Stimulated activated CD4-positive, alpha-beta T cell treated with anti-CD3 and anti-CD28 coated beads, Interleukin-4, amount 100 ng/mL, for 1 hour (primary cell): ENCODE measurements at regions not wholly inside any gene's neighbourhood (a gene's known extent, or its start where the extent isn't known, plus 50 kb on each side); places are given as distances from the start of the nearest gene placed in this dataset.
"Not testable (repeated sequence)": the region's sequence is repeated elsewhere in the genome, so short reads cannot be mapped to it uniquely, and the experiment has no call there.

Experiments
- DNase-seq: peaks from one replicate; pipeline ENCODE4 v3.0.0-alpha.2; 2020

DNA sequence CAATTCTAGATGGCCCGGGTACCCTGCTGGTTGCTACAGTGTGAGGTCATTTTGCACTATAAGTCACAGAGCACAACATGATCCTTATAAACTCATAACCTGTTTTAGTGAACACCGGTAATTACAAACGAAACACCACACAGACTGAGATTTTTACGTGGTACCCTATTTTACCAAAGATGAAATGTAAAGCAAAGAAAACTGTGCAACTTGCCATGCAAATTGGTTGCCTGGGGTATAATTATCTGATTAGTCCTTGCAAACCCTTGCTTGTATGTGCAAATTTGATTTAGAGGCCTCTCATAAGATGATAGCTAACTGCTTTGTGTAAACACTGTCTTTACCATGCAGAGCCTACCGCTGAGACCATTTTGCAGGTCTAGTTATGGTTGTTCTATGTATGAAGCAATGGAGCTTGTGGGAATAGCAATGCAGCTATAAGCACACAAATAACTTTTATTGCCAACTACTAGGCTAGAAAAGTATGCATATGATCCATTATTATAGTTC is 372.1 kb upstream of the FAR2 start:
- no peak for DNase-seq

DNA sequence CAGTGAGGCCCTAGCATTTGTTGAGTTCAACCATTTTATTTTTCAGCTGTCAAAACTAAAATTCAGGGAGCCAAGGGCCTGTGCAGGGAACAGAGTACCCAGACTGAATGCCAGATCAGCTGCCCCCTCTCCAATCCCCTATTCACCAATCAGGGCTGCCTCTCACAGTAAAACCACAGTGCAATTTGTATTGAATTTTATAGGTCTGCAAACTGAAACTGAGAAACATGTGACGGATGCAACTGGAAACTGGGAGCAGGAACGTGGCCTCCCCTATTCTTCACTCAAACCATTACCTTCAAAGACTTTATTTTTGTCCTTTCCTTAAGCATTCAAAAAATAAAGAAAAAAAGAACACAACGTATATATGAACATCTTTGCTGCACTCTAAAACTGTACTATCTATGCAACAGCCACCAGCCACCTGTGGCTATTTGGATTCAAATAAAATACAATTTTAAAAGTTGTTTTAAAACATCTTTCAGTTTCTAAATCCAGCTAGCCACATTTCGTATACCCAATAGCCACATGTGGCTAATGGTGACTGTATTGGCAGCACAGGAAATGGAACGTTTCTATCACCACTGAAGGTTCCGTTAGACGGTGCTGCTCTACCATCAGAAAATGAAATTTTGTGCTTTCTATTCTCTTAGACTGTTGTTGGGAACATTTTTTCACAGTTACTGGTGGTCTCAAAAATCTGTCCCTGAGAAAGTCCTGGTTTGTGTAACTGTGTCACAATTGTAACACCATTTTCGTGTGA is 371.3 kb upstream of the FAR2 start:
- DNase-seq: no peak

DNA sequence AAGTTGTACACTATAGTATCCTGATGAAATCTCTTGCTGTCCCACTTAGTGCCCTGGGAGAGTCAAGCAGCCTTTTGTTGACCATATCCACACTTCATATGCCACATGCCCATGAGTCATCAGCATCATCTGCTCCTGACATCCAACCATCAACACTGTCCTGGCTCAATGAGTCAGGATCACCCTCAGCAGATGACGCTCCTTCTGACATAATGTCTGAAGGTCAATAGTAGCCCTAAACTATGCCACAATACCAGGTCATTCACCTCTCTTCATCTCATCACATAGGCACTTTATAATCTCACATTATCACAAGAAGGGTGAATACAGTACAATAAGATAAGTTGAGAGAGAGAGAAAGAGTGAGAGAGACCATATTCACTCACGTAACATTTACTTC is 369.0 kb upstream of the FAR2 start:
- DNase-seq: no peak

DNA sequence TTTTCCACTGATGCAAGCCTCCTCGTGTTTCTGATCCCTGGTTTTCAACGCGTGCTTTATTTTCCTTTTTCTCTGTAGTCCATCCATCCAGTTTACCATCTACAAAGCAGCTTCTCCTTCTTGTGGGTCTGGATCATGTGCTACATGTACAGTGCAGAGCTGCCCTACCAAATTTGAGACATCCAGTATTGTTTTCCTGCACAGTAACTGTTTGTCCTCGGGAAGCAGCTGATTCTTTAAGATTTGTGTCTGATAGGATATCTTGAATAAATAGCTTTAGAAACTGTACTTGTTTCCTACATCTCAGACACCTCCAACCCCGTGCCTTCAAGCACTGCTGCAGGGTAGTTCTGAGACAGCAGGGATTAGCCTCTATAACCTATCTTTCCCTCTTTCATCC is 368.1 kb upstream of the FAR2 start:
- no peak for DNase-seq

DNA sequence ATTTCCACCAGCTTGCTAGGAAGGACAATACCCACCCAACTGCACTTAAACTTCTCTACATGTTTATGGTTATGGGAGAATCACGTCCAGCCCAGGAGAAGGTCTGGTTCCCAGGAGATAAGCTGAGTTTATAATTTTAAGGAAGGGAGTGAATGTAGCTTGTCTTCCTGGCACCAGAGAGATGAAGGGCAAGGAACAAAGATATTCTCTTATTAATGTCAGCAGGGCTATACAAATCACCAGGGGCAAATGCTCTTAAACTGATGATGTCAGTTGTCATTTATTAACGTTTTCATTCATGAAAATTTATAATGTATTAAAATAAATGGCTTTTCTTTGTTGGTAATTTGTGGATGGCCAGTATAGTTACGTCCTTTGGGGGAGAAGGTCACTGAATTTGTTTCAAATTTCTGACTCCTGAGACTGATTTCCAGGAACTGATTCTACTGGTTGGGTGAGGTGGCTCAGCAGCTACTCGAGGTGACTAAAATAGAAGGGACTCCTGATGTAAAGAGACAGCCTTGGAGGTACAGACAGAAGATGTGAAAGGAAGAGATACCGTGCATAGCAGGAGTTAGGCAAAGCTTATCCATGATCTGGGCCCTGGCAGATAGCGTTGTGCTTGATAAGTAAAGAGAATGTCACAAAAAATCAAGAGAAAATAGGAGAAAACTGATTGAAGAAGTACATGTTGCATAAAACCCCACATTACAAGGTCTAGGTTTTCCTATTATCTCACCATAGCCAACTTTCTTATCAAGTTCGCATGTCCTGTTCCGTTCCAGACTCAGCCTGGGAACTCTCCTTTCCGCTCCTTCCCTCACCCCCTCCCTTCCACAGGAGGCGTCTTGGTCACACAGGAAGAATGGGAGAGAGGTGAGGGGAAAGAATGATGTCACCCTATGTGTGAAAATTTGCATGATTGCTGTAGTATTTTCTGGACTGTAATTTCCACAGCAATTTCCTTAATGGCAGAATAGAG is 367.1 kb upstream of the FAR2 start:
- no peak for DNase-seq

DNA sequence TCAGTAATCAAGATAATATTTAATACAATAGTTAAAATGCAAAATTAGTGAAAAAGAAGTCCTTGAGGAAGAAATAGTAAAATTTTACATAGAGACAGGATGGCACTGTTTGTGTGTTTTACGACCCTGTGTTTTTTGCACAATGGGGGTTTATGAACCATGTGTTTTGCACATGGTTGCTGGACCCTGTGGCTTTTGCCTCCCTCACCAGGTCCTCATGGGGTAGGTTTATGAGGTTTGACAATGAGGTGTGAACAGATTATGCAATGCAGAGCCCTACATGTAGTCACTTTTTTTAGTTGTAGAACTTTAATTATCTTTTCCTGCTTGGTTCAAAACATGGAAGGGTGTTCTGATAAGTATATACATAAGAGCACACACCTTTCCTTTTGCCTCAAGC is 366.3 kb upstream of the FAR2 start:
- no peak for DNase-seq

DNA sequence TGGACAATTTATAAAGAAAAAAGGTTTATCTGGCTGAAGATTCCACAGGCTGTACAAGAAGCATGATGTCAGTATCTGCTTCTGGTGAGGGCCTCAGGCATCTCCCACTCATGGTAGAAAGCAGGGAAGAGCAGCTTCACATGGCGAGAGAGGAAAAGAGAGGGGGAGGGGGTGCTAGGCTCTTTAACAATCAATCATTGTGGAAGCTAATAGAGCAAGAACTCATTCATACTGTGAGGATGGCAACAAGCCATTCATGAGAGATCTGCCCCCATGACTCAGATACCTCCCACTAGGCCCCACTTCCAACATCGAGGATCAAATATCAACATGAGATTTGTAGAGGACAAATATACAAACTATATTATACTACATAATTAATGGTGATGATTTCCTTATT is 361.9 kb upstream of the FAR2 start:
- no peak for DNase-seq

DNA sequence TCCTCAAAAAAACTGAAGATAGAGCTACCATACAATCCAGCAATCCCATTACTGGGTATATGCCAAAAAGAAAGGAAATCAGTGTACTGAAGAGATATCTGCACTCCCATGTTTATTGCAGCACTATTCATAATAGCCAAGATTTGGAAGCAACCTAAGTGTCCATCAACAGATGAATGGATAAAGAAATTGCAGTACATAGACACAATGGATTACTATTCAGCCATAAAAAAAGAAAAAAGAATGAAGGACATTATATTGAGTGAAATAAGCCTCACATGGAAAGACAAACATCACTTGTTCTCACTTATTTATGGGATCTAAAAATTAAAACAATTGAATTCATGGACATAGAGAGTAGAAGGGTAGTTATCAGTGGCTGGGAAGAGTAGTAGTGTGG is 360.8 kb upstream of the FAR2 start:
- DNase-seq: not testable (repeated sequence)

DNA sequence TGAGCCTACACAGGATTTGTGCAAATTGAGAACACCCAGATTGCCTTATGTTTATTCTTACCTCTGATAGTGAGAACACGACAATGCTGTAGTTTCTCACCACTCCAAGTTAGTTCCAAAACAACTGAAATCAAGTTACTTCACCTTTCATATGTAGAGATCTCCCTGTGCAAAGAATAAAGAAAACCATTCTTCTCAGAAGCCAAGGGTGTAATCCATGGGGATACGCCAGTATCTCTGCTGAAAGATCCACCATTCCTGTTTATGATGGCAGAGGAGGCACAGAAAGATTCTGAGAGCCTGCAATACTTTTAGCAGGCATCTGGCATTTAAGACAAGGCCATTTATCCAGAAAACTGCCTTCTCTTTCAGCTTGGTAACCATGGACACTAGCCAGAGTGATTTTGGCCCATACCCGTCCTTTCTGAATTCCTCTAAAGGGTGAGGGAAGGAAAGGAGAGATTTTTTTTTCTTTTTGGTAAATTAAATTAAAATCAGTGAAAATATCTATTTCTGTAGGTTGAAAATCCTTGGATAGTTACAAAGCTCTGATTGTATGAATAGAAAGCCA is 355.4 kb upstream of the FAR2 start:
- DNase-seq: no peak

DNA sequence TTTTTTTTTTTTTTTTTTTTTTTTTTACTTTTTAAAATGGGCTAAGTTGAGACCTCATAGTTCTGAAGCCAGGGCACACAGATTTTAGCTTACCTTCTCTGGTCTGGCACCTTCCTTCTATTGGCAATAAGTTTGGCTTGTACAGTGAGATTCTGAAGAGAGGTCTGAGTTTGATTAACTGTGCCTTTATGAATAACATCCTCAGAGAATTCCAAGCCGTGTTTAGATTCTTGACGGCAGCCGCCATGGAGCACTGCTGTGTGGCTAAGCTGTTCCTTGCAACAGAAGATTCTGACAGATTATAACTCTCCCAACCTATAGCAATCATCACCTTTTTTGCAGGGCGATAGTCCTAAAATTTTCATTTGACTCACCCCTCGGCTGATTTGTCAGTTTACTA is 354.9 kb upstream of the FAR2 start:
- no peak for DNase-seq

DNA sequence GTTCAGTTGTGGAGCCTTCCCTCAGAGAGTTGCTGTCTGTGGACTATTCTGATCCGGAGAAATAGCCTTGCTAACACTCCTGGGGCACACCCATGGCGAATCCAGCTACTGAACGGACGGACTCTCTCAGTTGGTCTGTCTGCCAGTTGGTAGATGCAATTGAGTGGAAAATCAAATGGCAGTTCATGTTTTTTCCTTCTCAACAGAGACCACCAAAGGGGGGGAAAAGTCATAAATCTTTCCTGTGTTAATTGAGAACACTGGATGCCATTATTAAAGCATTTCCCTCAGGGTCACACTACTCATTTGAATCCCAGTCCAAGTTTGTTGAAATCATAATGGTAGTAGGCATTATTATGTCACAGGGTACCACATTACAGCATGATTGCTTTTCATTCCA is 354.3 kb upstream of the FAR2 start:
- DNase-seq: no peak

DNA sequence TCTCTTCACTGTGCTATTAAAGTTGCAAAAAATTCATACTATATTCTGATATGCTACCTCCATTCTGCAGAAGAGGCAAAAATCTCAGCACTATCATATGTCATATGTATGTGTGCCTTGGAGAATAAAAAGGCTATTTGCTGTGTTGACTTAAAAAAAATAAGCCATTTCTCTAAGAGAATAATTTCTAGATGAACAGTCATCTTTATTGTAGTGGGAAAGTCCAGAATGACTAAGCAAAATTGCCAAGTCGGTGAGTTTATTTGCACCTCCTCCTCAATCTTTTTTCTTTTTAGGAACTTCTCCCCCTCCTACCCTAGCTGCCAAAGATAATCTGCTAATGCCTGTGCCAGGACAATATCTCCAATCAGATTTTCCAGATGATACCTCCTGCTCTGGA is 353.8 kb upstream of the FAR2 start:
- no peak for DNase-seq

DNA sequence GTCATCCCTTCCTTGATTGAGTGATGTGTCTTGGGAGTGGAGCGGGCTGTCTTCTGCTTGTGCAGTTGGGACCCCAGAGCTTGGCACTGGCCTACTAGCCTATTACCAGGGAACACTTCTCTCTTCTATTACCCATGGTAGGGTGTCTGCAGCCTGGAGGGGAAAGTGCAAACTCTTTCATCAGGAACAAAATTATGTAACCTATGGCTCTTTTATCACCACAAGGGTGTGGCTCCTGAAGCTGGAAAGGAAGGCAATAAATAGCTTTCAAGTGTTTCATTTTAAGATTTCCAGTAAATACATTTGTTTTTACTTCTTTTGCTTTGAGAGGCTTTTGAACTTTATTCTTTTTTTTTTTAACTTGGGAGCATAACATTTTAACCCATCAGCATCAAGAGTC is 349.7 kb upstream of the FAR2 start:
- DNase-seq: no peak

DNA sequence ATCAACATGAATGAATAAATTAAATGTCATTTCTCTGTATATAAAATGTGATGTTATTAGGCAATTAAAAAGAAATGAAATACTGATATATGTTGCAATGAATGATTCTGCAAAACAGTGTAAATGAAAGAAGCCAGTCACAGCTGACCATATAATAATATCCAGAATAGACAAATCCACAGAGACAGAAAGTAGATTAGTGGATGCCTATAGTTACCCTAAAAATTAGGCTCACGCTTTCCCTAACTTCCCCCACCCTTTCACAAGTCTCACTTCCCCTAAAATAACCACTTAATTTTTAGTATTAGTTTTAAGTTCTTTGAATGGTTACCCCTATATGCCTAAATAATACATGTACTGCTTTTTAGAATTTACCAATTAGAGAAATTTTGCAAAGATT is 348.9 kb upstream of the FAR2 start:
- DNase-seq: no peak

DNA sequence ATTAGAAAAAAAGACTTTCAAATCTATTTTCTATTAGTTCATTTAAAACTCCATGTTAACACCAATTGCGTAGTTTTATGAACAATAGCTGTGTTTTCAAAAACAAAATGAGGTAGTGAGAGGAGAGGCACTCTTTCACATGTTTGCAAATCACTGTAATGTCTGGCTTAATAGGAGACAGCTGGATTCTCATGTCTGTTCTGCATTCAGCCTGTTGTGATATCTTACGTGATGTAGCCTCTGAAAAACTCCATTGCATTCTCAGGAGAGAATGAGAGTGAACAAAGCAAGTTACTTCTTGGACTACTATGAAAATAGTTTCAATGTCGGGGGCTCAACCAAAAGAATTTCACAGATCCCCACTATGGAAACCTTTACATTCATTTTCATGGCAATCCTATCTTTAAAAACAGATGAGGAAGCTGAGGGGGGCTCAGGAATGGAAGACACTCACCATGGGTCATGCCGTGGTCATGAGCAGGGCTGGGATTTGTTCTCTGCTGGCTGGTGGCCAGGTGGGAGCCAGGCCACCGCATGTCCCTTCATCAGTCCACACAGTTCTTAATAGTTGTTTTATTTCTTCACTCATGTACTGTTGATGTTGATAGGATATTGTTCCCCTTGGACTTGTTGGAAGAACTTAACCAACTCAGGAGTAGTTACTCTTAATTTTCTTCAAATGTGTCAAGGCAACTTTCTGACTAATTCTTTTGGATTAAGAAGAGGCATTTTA is 346.2 kb upstream of the FAR2 start:
- no peak for DNase-seq

DNA sequence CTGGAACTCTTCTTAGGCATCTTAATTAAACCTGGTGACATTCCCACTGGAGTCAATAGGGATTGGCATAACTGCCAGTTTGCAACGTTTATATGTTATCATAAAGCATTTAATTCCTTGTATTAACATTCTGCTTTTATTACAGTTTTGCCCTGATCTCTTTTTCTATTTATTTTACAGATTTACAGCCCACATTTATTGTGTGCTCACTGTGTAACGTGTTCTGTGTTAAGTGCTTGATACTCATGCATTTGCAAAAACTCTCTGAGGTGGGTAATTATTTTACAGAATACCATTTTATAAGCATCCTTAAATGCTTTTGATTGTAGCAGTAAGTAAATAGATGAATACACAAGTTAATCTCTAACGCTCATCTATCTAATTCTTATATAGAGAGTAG is 341.5 kb upstream of the FAR2 start:
- no peak for DNase-seq

DNA sequence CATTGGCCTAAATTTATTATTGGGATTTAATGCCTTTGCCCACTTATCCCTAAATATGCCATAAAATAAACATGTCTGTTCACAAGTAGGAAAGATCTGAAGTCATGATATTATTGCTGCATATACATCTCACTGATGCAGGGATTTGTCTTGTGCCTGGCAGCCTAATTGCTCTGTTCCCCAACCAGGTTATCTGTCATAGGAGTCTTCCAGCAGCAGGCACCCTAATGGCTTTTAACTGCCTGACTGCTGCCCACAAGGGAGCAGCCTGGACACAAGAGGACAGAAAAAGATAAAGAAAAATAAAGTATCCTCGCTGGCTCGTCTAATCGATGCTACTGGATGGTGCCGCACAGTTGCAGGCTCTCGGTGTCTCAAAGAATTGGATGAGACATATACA is 337.6 kb upstream of the FAR2 start:
- no peak for DNase-seq

DNA sequence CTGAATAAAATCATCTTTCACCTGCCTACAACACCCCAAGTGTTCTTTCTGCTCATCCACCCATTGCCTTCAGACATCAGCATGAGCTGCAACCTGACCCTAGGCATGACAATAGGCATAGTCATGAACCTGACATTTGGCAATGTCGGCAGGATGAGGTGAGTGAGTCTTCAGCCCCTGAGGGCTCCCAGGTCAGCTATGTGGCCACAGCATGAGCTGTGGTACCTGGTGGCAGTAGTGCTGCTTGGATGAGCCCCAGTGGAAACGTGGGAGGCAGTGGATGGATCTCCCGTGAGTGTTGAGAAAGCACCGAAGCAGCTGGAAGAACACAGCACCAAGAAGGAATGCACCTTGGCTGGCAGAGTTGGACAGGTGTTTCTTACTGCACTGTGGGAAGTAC is 334.8 kb upstream of the FAR2 start:
- no peak for DNase-seq

DNA sequence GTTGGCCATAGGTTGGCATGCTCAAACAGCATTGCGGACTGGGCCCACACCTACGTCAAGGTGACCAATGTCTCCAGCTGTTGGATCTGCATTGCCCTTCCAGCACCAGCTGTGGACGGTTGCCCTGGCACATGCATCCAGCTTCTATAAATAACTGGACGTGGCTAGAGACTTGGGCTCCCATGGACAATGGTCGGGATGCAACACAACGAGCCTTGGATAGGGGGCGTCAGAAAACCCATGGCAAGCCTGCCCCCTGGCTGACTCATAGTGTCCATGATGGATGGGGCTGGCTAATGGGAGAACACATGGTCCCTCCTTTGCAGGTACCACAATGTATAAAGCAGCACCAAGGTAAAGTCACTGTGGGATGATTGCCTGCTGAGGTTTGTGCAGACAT is 331.6 kb upstream of the FAR2 start:
- DNase-seq: no peak

DNA sequence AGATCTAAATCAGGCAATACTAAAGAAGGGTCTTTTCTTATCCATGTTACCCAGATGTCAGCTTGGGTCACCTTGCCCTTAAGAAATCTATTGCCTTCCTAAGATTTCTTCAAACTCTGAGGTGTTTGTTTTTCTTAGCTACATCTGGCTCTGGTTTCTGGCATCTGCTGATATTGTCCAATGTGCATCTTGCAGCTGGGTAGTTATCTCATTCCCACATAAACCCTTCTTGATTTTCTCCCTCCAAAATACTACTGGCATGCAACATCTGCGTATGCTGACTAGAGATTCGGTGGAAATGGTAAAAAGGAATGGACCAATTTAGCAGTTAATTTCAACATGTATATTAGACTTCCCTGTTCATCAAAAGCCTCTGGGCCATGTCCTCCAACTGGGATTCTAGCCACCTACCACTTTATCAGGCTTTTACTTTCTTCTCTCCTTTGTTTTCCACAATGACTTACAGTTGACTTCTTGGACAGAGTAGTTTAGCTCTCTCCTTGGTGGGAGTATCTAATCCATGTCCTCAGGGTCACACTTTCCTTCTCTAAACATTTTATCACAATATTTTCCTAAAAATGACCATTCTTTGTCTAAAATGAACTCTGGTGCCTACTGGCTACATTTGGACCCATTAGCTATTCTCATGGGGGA is 324.8 kb upstream of the FAR2 start:
- DNase-seq: no peak

DNA sequence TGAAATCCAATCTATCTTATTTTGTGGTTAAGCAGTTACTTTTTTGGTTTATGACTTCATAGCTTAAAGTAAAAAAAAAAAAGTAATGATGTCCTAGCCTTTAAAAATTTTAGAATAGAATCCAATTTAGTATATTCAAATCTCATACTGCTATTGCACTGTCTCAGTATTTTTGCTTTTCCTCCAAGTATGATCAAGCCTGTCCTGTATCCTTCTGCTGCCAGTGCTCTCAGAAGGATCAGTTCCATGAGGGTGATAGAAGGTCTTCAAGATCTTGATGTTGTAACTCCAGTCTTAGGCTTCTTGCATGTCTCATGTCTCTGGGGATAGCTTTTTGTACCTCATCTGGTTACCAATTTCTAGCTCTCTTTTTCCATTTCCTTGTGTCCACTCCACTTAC is 324.2 kb upstream of the FAR2 start:
- DNase-seq: no peak

DNA sequence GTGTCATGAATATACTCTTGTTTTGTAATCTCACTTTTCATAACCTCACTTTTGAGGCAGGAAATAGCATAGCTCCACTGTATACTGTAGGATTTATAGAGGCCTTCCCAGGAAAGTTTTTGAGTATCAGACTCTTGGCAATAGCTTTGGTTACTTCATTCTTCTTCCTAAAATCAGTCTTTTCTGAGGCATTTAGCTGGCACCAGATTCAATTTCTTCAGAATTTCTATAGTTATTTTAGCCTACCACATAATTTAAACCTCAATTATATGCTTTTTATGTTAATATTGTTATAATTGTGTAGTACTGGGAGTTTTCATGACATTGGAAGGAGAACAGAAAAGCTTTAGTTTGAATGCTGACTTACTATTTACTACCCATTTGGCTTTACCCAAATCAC is 322.3 kb upstream of the FAR2 start:
- DNase-seq: no peak

DNA sequence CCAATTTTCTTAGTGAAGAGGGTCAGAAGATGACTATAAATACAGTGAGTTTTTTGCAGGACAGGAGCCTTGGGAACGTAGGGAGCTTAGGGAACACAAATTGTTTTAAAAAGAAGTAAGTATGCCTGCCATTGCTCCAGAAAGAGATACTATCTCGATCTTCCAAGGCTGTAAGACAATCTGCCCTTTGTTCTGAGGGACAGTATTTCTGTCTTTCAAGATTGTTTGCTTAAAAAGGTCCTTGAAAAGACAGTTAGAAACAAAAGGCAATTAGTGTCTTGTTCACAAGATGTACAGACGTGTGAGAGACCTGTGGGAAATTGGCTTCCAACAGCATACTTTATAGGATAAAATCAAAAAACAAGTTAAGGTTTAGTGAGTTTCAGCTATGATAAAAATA is 321.2 kb upstream of the FAR2 start:
- no peak for DNase-seq
